ENCODE measurements at regions not wholly inside any gene's neighbourhood (a gene's known extent, or its start where the extent isn't known, plus 50 kb on each side); places are given as distances from the start of the nearest gene placed in this dataset.
"Not testable (repeated sequence)": the region's sequence is repeated elsewhere in the genome, so short reads cannot be mapped to it uniquely, and the experiment has no call there.

- in situ Hi-C loops (cut with HindIII; ENCODE audit: low sequenced_read_pairs) = no loop called here
Measured at GRCh38 chr15:79738143-79738542, 158.7 kb downstream of the MTHFS start.

DNA sequence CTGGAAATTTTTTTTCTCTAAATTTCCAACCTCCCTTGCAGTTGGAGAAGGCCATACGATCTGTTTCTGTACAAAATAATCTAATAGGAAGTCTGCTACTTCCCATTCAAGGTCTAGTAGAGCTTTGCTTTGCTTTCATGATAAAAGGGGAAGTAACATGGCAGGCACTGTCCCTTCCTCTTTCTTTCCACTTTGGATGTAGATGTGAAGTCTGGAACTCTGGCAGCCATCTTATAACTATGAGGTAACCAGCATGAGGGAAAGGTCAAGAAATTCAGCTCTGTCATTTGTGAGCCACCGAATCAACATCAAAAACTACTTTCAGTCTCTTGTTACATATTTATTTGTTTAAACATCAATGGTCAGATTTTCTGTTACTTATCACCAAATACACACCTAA is 156.3 kb downstream of the MTHFS start:
- in situ Hi-C loops (cut with HindIII; ENCODE audit: low sequenced_read_pairs) = no loop called here

- in situ Hi-C loops (cut with HindIII; ENCODE audit: low sequenced_read_pairs) = no loop called here
Measured at GRCh38 chr15:79743032-79743431, 153.8 kb downstream of the MTHFS start.

- in situ Hi-C loops (cut with HindIII; ENCODE audit: low sequenced_read_pairs) = not testable (repeated sequence)
Measured at GRCh38 chr15:79744485-79744884, 152.3 kb downstream of the MTHFS start.

DNA sequence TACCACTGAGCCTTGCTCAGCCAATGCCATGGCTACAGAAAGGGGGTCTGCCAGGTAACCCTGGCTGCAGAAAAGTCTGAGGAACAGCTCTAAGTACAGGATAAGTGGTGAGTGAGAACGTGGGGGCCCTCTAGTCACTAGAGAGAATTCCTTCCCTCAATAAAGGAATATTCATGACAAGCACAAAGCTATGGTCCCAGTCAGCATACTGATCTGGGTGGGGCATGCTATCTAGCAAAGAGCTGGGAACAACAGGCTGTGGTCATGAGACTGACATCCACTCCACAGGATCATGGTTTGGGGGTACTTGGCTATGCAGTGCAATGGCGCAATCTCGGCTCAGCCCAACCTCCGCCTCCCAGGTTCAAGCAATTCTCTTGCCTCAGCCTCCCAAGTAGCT is 140.4 kb downstream of the MTHFS start:
- in situ Hi-C loops (cut with HindIII; ENCODE audit: low sequenced_read_pairs) = no loop called here

GRCh38 chr15:79765081-79765480 is 131.7 kb downstream of the MTHFS start:
- in situ Hi-C loops (cut with HindIII; ENCODE audit: low sequenced_read_pairs) = no loop called here

DNA sequence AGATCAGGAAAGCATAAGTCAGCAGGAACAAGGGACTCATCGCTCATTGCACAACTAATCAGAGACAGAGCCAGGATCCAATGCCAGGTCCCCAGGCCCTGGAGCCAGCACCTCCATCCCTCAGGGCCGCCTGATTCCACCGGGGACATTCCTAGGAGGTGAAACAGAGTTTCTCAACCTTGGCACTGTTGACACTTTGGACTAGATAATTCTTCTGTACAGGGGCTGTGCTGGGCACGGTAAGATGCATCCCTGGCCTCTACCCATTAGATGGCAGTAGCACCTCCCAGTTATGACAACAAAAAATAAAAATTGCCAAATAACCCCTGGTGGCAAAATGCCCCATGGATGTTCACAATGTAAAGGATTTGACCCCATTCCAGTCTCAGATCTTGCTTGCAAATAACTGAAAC is 127.7 kb downstream of the MTHFS start:
- in situ Hi-C loops (cut with HindIII; ENCODE audit: low sequenced_read_pairs) = no loop called here

DNA sequence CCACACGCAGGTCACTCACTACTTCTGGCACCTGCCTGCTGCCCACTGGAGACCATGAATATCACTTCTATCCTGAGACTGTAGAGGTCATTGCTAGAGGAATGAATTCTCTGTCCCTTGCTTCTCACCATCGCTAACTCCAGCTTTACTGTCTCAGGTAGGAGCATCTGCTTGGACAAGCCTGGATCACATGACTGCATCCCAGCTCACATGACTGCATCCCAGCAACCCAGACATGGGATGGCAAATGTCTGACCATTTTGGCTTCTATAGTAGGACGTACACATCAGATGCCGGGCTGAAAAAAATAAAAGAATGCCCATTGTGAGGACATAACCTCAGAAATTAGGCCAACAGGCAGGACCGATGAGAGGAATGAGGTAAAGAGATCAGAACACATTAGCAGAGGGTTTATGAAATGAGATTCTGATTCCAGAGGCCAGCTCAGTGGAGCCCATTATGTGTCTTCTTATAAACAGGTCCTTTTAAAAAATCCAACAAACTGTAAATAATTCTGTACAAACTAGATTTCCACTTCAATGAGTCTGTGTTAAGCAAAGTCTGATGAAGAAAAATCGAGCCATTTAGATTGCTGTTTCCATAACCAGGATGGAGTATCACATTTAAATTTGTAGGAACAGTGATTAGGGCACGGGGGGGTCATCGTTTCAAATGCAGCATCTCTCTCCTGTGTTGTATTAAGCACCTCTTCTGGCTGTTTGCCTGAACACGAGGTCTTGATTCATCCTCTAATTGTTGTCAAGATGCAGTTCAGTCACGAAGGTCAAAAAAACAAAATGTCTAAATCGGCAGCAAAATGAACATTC is 126.7 kb downstream of the MTHFS start:
- in situ Hi-C loops (cut with HindIII; ENCODE audit: low sequenced_read_pairs) = no loop called here

DNA sequence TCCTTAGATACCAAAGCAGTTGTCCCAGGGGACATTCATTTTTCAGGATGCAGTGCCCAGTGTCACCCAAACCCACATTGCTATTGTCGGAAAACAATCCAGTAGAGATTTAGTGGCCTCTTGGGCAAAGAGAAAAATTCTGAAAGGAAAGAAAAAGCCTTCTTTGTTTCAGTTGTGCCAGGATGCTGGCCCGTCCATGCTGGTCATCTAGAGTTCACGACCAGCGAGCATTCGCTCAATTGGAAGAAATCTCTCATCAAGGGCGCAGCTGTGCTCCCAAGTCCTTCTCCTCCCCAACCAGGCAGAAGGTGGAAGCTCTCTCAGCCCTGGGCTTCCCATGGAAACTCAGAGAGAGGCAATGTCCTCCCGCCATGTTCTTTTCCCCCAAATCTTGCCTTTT is 123.7 kb downstream of the MTHFS start:
- in situ Hi-C loops (cut with HindIII; ENCODE audit: low sequenced_read_pairs) = no loop called here

GRCh38 chr15:79775821-79776220 is 121.0 kb downstream of the MTHFS start:
- in situ Hi-C loops (cut with HindIII; ENCODE audit: low sequenced_read_pairs) = no loop called here

DNA sequence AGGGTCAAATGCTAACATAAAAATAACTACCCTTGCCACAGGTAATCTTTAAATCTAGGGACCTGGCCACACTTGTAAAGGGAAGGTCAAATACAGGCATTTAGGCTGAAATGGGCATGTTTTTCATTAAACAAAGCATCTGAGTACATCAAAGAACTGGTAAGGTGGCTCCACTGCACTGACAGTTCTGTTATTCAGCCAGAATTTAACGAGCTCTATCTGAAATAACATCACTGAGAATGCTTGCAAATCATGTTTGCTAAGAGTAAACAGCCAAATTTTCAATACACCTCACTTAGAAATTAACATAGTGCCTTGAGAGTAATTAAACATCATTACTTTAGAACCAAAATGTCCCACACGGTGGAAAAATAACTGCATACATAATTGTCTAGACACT is 118.9 kb downstream of the MTHFS start:
- in situ Hi-C loops (cut with HindIII; ENCODE audit: low sequenced_read_pairs) = no loop called here

- in situ Hi-C loops (cut with HindIII; ENCODE audit: low sequenced_read_pairs) = no loop called here
Measured at GRCh38 chr15:79778378-79778990, 118.3 kb downstream of the MTHFS start.

- in situ Hi-C loops (cut with HindIII; ENCODE audit: low sequenced_read_pairs) = no loop called here
Measured at GRCh38 chr15:79779746-79780145, 117.1 kb downstream of the MTHFS start.

- in situ Hi-C loops (cut with HindIII; ENCODE audit: low sequenced_read_pairs) = not testable (repeated sequence)
Measured at GRCh38 chr15:79782307-79782706, 114.5 kb downstream of the MTHFS start.

Data from DLD1 (cell line).